H1 (cell line): ENCODE measurements at regions not wholly inside any gene's neighbourhood (a gene's known extent, or its start where the extent isn't known, plus 50 kb on each side); places are given as distances from the start of the nearest gene placed in this dataset.

Experiments used
- CTCF ChIA-PET: fragments of 300-600 bp; sonication (Branson Sonifier 250); formaldehyde crosslinking; loops from one replicate; lab custom pipeline; 2021; ENCODE audit not compliant: partially characterized antibody; lab: Charles Lee
- POLR2A ChIA-PET: fragments of 300-600 bp; sonication (Branson Sonifier 250); formaldehyde crosslinking; loops from one replicate; lab custom pipeline; 2021; ENCODE audit warnings: inconsistent platforms; ENCODE audit not compliant: partially characterized antibody; lab: Charles Lee
- DNase-seq, 2 experiments: peaks; one replicate each; pipeline versions ENCODE4 v3.0.0 to v3.0.0-alpha.2; 2010 to 2022; ENCODE audit warnings: low spot score in 2 of 2, low read depth in 1 of 2, mixed read lengths in 1 of 2
- FAIRE-seq: peaks from 2 replicates; lab custom pipeline; 2011; peaks lifted over from hg19 to GRCh38; lab: Jason Lieb, UNC
- H2AFZ ChIP-seq: 2 replicates; pipeline ENCODE4 v1.8.1; 2012; ENCODE audit warnings: low read length, inconsistent platforms
- H2AK5ac ChIP-seq: 2 replicates; pipeline ENCODE4 v1.6.1; 2013; ENCODE audit warnings: low read depth, low read length
- H2BK120ac ChIP-seq: replicated peaks from 2 replicates; pipeline ENCODE3; 2013; ENCODE audit warnings: low read depth, low read length, inconsistent platforms
- H2BK12ac ChIP-seq: 2 replicates; pipeline ENCODE4 v1.6.1; 2013; ENCODE audit warnings: low read depth, low read length
- H2BK15ac ChIP-seq: 2 replicates; pipeline ENCODE4 v1.6.1; 2013; ENCODE audit warnings: low read length
- H2BK20ac ChIP-seq: 2 replicates; pipeline ENCODE4 v1.6.1; 2013; ENCODE audit warnings: low read length
- H2BK5ac ChIP-seq: 2 replicates; pipeline ENCODE4 v1.6.1; 2013; ENCODE audit warnings: low read depth, low read length
- H3K14ac ChIP-seq: 2 replicates; pipeline ENCODE4 v1.6.1; 2013; ENCODE audit warnings: inconsistent platforms; ENCODE audit not compliant: insufficient read length
- H3K18ac ChIP-seq: 2 replicates; pipeline ENCODE4 v1.6.1; 2013; ENCODE audit warnings: low read length; ENCODE audit errors: extremely low read depth
- H3K23ac ChIP-seq: 2 replicates; pipeline ENCODE4 v1.6.1; 2013; ENCODE audit warnings: inconsistent platforms; ENCODE audit not compliant: insufficient read length
- H3K23me2 ChIP-seq: 2 replicates; pipeline ENCODE4 v1.6.1; 2013; ENCODE audit warnings: low read depth, low read length
- H3K27ac ChIP-seq: 2 replicates; pipeline ENCODE4 v1.6.1; 2011; ENCODE audit warnings: low read depth, low read length, inconsistent platforms
- H3K27me3 ChIP-seq, 4 experiments: replicated peaks in 1 of 4; 1 replicate in 1 of 4; 2 replicates in 3 of 4; pipeline versions ENCODE4 v1.6.1 to v1.8.1; 2011 to 2013; ENCODE audit warnings: low read length in 3 of 4, mild to moderate bottlenecking in 3 of 4, inconsistent platforms in 2 of 4, mixed read lengths in 2 of 4, moderate library complexity in 1 of 4; ENCODE audit not compliant: control insufficient read depth in 3 of 4, insufficient read depth in 3 of 4; ENCODE audit errors: extremely low read depth in 1 of 4
- H3K36me3 ChIP-seq, 4 experiments: 2 replicates each; pipeline versions ENCODE4 v1.6.1 to v1.8.1; 2011 to 2013; ENCODE audit warnings: mild to moderate bottlenecking in 4 of 4, low read length in 3 of 4, moderate library complexity in 2 of 4, control low read depth in 1 of 4, inconsistent platforms in 1 of 4; ENCODE audit not compliant: insufficient read depth in 4 of 4, control insufficient read depth in 2 of 4
- H3K4ac ChIP-seq: replicated peaks from 2 replicates; pipeline ENCODE3; 2013; ENCODE audit warnings: low read length, low read depth, mixed read lengths, inconsistent platforms; ENCODE audit not compliant: insufficient read length
- H3K4me1 ChIP-seq, 4 experiments: replicated peaks in 1 of 4; 1 replicate in 1 of 4; 2 replicates in 3 of 4; pipeline versions ENCODE4 v1.6.1 to v1.8.1; 2011 to 2013; ENCODE audit warnings: low read length in 3 of 4, inconsistent platforms in 2 of 4, mixed read lengths in 1 of 4; ENCODE audit not compliant: insufficient read depth in 4 of 4, control insufficient read depth in 3 of 4
- H3K4me2 ChIP-seq, 2 experiments: 2 replicates each; pipeline versions ENCODE4 v1.6.1 to v1.8.1; 2011 to 2013; ENCODE audit warnings: low read depth in 2 of 2, low read length in 2 of 2, control low read depth in 1 of 2, inconsistent platforms in 1 of 2, mild to moderate bottlenecking in 1 of 2; ENCODE audit not compliant: insufficient read depth in 1 of 2
- H3K4me3 ChIP-seq, 4 experiments: fragments of 200-600, 300-600 bp in 1 of 4; sonication (generic), shearing (Covaris generic), sonication (Bioruptor Twin) in 1 of 4; 2 replicates each; pipeline versions ENCODE4 v1.5.1 to v1.8.1; 2011 to 2016; ENCODE audit warnings: low read length in 4 of 4, low read depth in 3 of 4, control low read depth in 2 of 4, inconsistent platforms in 2 of 4, mild to moderate bottlenecking in 2 of 4, mixed read lengths in 1 of 4, moderate library complexity in 1 of 4; ENCODE audit not compliant: insufficient read depth in 2 of 4; ENCODE audit errors: extremely low read depth in 1 of 4
- H3K56ac ChIP-seq: replicated peaks from 2 replicates; pipeline ENCODE3; 2013; ENCODE audit warnings: low read depth, mild to moderate bottlenecking, mixed read lengths, low read length, inconsistent platforms; ENCODE audit not compliant: insufficient read length
- H3K79me1 ChIP-seq: 2 replicates; pipeline ENCODE4 v1.6.1; 2013; ENCODE audit warnings: low read depth, low read length, control low read depth
- H3K79me2 ChIP-seq, 2 experiments: 2 replicates each; pipeline versions ENCODE4 v1.6.1 to v1.8.1; 2012 to 2013; ENCODE audit warnings: low read length in 2 of 2, mild to moderate bottlenecking in 2 of 2, inconsistent platforms in 1 of 2; ENCODE audit not compliant: insufficient read depth in 2 of 2, control insufficient read depth in 1 of 2
- H3K9ac ChIP-seq, 4 experiments: replicated peaks in 1 of 4; 1 replicate in 1 of 4; 2 replicates in 3 of 4; pipeline versions ENCODE4 v1.6.1 to v1.8.1; 2011 to 2013; ENCODE audit warnings: low read depth in 3 of 4, low read length in 3 of 4, control low read depth in 2 of 4, mild to moderate bottlenecking in 2 of 4, moderate library complexity in 2 of 4, inconsistent platforms in 1 of 4; ENCODE audit errors: extremely low read depth in 1 of 4
- H3K9me3 ChIP-seq, 2 experiments: 2 replicates each; pipeline versions ENCODE4 v1.6.1 to v1.8.1; 2012 to 2013; ENCODE audit warnings: mild to moderate bottlenecking in 2 of 2, moderate library complexity in 2 of 2, control low read depth in 1 of 2, inconsistent platforms in 1 of 2, low read depth in 1 of 2, low read length in 1 of 2, mixed read lengths in 1 of 2; ENCODE audit not compliant: insufficient read depth in 2 of 2
- H4K20me1 ChIP-seq, 2 experiments: replicated peaks in 1 of 2; 2 replicates each; pipeline versions ENCODE3 to v1.8.1; 2011 to 2013; ENCODE audit warnings: inconsistent platforms in 2 of 2, low read length in 2 of 2, mild to moderate bottlenecking in 1 of 2; ENCODE audit not compliant: insufficient read depth in 2 of 2, control insufficient read depth in 1 of 2
- H4K5ac ChIP-seq: 2 replicates; pipeline ENCODE4 v1.6.1; 2013; ENCODE audit warnings: low read length, low read depth, mixed read lengths, inconsistent platforms; ENCODE audit not compliant: insufficient read length
- H4K8ac ChIP-seq: 2 replicates; pipeline ENCODE4 v1.8.0; 2013; ENCODE audit warnings: mild to moderate bottlenecking, moderate library complexity, low read length, inconsistent platforms; ENCODE audit not compliant: insufficient read depth; ENCODE audit errors: extremely low read depth
- H4K91ac ChIP-seq: replicated peaks from 2 replicates; pipeline ENCODE3; 2013; ENCODE audit warnings: low read length, mixed read lengths, inconsistent platforms; ENCODE audit not compliant: insufficient read length
- CHD2 ChIP-seq: IDR thresholded peaks from 2 replicates; pipeline ENCODE4 v1.6.1; 2012; ENCODE audit warnings: low read length, improper control_type of control experiment
- CREB1 ChIP-seq: IDR thresholded peaks from 2 replicates; pipeline ENCODE4 v1.6.1; 2012; ENCODE audit warnings: inconsistent platforms
- E2F6 ChIP-seq: IDR thresholded peaks from 2 replicates; pipeline ENCODE4 v1.6.1; 2012; ENCODE audit warnings: inconsistent platforms
- JUND ChIP-seq: IDR thresholded peaks from 2 replicates; pipeline ENCODE4 v1.6.1; 2011; ENCODE audit warnings: mild to moderate bottlenecking, improper control_type of control experiment, low read length
- KDM4A ChIP-seq: IDR thresholded peaks from one replicate; pipeline ENCODE4 v1.7.1; 2012; ENCODE audit warnings: low read depth, mild to moderate bottlenecking, moderate library complexity, low read length, inconsistent platforms; ENCODE audit not compliant: severe bottlenecking
- KDM5A ChIP-seq: fragments of 200-600 bp; IDR thresholded peaks from 2 replicates; pipeline ENCODE4 v1.7.1; 2012; ENCODE audit warnings: mild to moderate bottlenecking, low read length, inconsistent platforms, mixed read lengths
- POU5F1 ChIP-seq: IDR thresholded peaks from 2 replicates; pipeline ENCODE4 v1.6.1; 2011; ENCODE audit warnings: low read depth, mild to moderate bottlenecking, low read length, moderate library complexity
- RFX5 ChIP-seq: IDR thresholded peaks from 2 replicates; pipeline ENCODE4 v1.6.1; 2011; ENCODE audit warnings: low read depth, low read length, improper control_type of control experiment, borderline replicate concordance
- RNF2 ChIP-seq: fragments of 200-900, 300-1000 bp; sonication (generic); IDR thresholded peaks from 2 replicates; pipeline ENCODE4 v1.7.1; 2016; ENCODE audit warnings: borderline replicate concordance, low read depth, mild to moderate bottlenecking, antibody characterized with exemption, low read length; ENCODE audit not compliant: poor library complexity, severe bottlenecking; ENCODE audit errors: missing control alignments
- SAP30 ChIP-seq: fragments of 300-600 bp; sonication (generic); IDR thresholded peaks from 2 replicates; pipeline ENCODE4 v1.7.1; 2012; ENCODE audit warnings: low read length, moderate library complexity, mild to moderate bottlenecking, inconsistent platforms; ENCODE audit not compliant: insufficient read depth, insufficient replicate concordance
- TEAD4 ChIP-seq: IDR thresholded peaks from 2 replicates; pipeline ENCODE4 v1.6.1; 2012; ENCODE audit warnings: low read depth, low read length, inconsistent platforms, mixed read lengths
- WGBS, 2 experiments: shearing (Covaris generic) in 1 of 2; methylation state at CpG; one replicate each; pipeline versions ENCODE4 v1.1.6 to v1.1.7; 2013 to 2015; ENCODE audit warnings: low lambda C conversion rate in 2 of 2, mixed read lengths in 2 of 2, inconsistent platforms in 1 of 2, low coverage in 1 of 2, missing lambda C conversion rate in 1 of 2; ENCODE audit not compliant: insufficient replicate concordance in 2 of 2, insufficient coverage in 1 of 2, insufficient read length in 1 of 2; ENCODE audit errors: extremely low coverage in 1 of 2, missing lambda C conversion rate in 1 of 2; 5-methylcytosine and 5-hydroxymethylcytosine counted together

- Histone ChIP-seq H2BK15ac (no peak overlapping the region), H3K4ac (no peak overlapping the region), H2BK120ac (no peak overlapping the region), H4K91ac (no peak overlapping the region), H3K36me3 (no peaks in the 10 kb centered on the region), H4K8ac (no peak overlapping the region), H3K56ac (no peak overlapping the region), H3K4me1 (peaks cover 0 to 5% (median 1%) of the 10 kb centered on the region in 4 experiments; a peak in 2 of 7 replicates), H2BK5ac (no peak overlapping the region), H2BK12ac (no peak overlapping the region), H3K27ac (no peak overlapping the region), H3K4me3 (no peak overlapping the region), H3K18ac (peak overlapping the region; percentile 38; the same call in 1 of the 2 replicates), H3K4me2 (no peak overlapping the region), H2AFZ (peak overlapping the region; percentile 63; the same call in 1 of the 2 replicates), H3K23me2 (no peaks in the 10 kb centered on the region), H4K5ac (no peak overlapping the region), H2AK5ac (no peak overlapping the region), H3K14ac (no peak overlapping the region), H3K79me2 (no peaks in the 10 kb centered on the region), H3K79me1 (no peaks in the 10 kb centered on the region), H3K9ac (no peak overlapping the region), H2BK20ac (no peak overlapping the region), H3K23ac (no peak overlapping the region), H4K20me1 (no peaks in the 10 kb centered on the region), H3K9me3 (peaks cover 3 to 5% of the 10 kb centered on the region in 2 experiments; a peak in 1 of 4 replicates), H3K27me3 (no peaks in the 10 kb centered on the region)
- no peak for FAIRE-seq
- TF ChIP-seq KDM4A (no peak), POU5F1 (no peak), RFX5 (no peak), E2F6 (no peak), CHD2 (no peak), SAP30 (no peak), RNF2 (no peak), JUND (no peak), TEAD4 (no peak), KDM5A (no peak), CREB1 (no peak)
- ChIA-PET CTCF (interaction anchor here (0.7 to 2.6 kb wide), 3 partner anchors 11 to 64 kb away, joined by 3 to 12 read pairs (median 3); no protein-coding TSS in a partner anchor), POLR2A (interaction anchor here (1.3 kb wide), 1 partner anchor 82 kb away, joined by 3 read pairs; no protein-coding TSS in a partner anchor)
- DNase-seq, result peak in 1 of 2 experiments; percentile 31
- 78% methylated on average over 11 of the region's 11 CpGs; no CpG with 5 or more reads in 1 of the 2 experiments for WGBS, 2 experiments
Measured at GRCh38 chr10:2985729-2986232, 81.6 kb upstream of the PFKP start.
